HEK293T (cell line): ENCODE measurements at regions not wholly inside any gene's neighbourhood (a gene's known extent, or its start where the extent isn't known, plus 50 kb on each side); places are given as distances from the start of the nearest gene placed in this dataset.
A peak's percentile ranks its signal among the peaks of the same experiment; 100 is the strongest.

ENCODE experiments used
- BHLHE40 ChIP-seq: fragments of 450-650 bp; IDR thresholded peaks from 2 replicates; pipeline ENCODE4 v1.6.1; 2016; ENCODE audit warnings: mild to moderate bottlenecking, moderate library complexity, borderline replicate concordance
- ELF4 ChIP-seq: fragments of 450-650 bp; IDR thresholded peaks from 2 replicates; pipeline ENCODE4 v1.6.1; 2017; ENCODE audit warnings: antibody characterized with exemption
- HDGF ChIP-seq: fragments of 450-650 bp; IDR thresholded peaks from 2 replicates; pipeline ENCODE4 v1.6.1; 2017; ENCODE audit warnings: antibody characterized with exemption, borderline replicate concordance
- PKNOX1 ChIP-seq: fragments of 450-650 bp; IDR thresholded peaks from 2 replicates; pipeline ENCODE4 v1.6.1; 2016
- SUZ12 ChIP-seq: fragments of 450-650 bp; IDR thresholded peaks from 2 replicates; pipeline ENCODE4 v1.6.1; 2016; ENCODE audit warnings: mild to moderate bottlenecking

GRCh38 chr3:159786489-159787177, 202.0 kb upstream of the IL12A start:
- TF ChIP-seq HDGF = no peak
- no peak for TF ChIP-seq SUZ12
- TF ChIP-seq ELF4 = no peak
- TF ChIP-seq PKNOX1 = peak; percentile 78
- TF ChIP-seq BHLHE40 = no peak
